Right lobe of liver (tissue), 4 donors: ENCODE measurements at regions not wholly inside any gene's neighbourhood (a gene's known extent, or its start where the extent isn't known, plus 50 kb on each side); places are given as distances from the start of the nearest gene placed in this dataset.

ENCODE experiments used
- POLR2A ChIP-seq: fragments of 450-650 bp; IDR thresholded peaks from one replicate; pipeline ENCODE4 v1.6.1; 2017; ENCODE audit warnings: antibody characterized with exemption, mild to moderate bottlenecking
- TF ChIP-seq, protein P1 (sequence below), 4 donors: fragments of 200-600 bp in 3 of 4; fragments of 450-650 bp in 1 of 4; IDR thresholded peaks; one replicate each; pipeline versions ENCODE4 v1.5.1 to v1.8.0; 2016 to 2022; ENCODE audit warnings: antibody characterized with exemption in 4 of 4, mild to moderate bottlenecking in 2 of 4
- donor health status: DM: no; HTN: no; CAD: no.
- donor health status: DM: no; HTN: no; CAD: no.
- donor health status: DM: no; HTN: yes; CAD: no.

DNA sequence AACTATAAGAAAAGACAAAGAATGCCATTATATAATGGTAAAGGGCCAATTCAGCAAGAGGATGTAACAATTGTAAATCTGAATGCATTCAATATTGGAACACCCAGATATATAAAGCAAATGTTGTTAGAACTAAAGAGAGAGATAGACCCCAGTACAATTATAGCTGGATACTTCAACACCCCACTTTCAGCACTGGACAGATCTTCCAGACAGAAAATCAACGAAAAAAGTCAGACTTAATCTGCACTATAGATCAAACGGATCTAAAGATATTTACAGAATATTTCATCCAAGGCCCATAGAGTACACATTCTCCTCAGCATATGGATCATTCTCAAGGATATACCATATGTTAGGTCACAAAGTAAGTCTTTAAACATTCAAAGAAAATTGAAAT lies 194.6 kb upstream of the DACH1 start:
- no peak for TF ChIP-seq POLR2A
- TF ChIP-seq, protein P1, sequence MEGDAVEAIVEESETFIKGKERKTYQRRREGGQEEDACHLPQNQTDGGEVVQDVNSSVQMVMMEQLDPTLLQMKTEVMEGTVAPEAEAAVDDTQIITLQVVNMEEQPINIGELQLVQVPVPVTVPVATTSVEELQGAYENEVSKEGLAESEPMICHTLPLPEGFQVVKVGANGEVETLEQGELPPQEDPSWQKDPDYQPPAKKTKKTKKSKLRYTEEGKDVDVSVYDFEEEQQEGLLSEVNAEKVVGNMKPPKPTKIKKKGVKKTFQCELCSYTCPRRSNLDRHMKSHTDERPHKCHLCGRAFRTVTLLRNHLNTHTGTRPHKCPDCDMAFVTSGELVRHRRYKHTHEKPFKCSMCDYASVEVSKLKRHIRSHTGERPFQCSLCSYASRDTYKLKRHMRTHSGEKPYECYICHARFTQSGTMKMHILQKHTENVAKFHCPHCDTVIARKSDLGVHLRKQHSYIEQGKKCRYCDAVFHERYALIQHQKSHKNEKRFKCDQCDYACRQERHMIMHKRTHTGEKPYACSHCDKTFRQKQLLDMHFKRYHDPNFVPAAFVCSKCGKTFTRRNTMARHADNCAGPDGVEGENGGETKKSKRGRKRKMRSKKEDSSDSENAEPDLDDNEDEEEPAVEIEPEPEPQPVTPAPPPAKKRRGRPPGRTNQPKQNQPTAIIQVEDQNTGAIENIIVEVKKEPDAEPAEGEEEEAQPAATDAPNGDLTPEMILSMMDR (IDR thresholded peaks at IDR 0.05): no peak
